ENCODE measurements at regions not wholly inside any gene's neighbourhood (a gene's known extent, or its start where the extent isn't known, plus 50 kb on each side); places are given as distances from the start of the nearest gene placed in this dataset.
A peak's percentile ranks its signal among the peaks of the same experiment; 100 is the strongest.

- 76 to 79% methylated on average over 2 of the region's 2 CpGs for WGBS, 2 donors
- no peak for DNase-seq (ENCODE audit: low spot score in 2 of 2)
- intact Hi-C loops (cut with DNase I; ENCODE audit: low total_unique reads) = no loop called here
- TF ChIP-seq, protein P1, sequence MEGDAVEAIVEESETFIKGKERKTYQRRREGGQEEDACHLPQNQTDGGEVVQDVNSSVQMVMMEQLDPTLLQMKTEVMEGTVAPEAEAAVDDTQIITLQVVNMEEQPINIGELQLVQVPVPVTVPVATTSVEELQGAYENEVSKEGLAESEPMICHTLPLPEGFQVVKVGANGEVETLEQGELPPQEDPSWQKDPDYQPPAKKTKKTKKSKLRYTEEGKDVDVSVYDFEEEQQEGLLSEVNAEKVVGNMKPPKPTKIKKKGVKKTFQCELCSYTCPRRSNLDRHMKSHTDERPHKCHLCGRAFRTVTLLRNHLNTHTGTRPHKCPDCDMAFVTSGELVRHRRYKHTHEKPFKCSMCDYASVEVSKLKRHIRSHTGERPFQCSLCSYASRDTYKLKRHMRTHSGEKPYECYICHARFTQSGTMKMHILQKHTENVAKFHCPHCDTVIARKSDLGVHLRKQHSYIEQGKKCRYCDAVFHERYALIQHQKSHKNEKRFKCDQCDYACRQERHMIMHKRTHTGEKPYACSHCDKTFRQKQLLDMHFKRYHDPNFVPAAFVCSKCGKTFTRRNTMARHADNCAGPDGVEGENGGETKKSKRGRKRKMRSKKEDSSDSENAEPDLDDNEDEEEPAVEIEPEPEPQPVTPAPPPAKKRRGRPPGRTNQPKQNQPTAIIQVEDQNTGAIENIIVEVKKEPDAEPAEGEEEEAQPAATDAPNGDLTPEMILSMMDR (IDR thresholded peaks at IDR 0.05) = no peak
- TF ChIP-seq POLR2A (IDR thresholded peaks at IDR 0.05) = no peak
- no peak overlapping the region for H3K4me3 ChIP-seq (ENCODE audit: low read depth, poor library complexity, severe bottlenecking)
Measured at GRCh38 chr14:87492561-87492960, 500.4 kb downstream of the GALC start.

- TF ChIP-seq, protein P1 (IDR thresholded peaks at IDR 0.05) = no peak
- TF ChIP-seq POLR2A (IDR thresholded peaks at IDR 0.05) = no peak
- 66 to 86% methylated on average over 2 of the region's 2 CpGs for WGBS, 2 donors
- H3K4me3 ChIP-seq (ENCODE audit: low read depth, poor library complexity, severe bottlenecking) = no peak overlapping the region
- intact Hi-C loops (cut with DNase I; ENCODE audit: low total_unique reads) = no loop called here
- no peak for DNase-seq (ENCODE audit: low spot score in 2 of 2)
Measured at GRCh38 chr14:87491816-87492215, 501.2 kb downstream of the GALC start.

DNA sequence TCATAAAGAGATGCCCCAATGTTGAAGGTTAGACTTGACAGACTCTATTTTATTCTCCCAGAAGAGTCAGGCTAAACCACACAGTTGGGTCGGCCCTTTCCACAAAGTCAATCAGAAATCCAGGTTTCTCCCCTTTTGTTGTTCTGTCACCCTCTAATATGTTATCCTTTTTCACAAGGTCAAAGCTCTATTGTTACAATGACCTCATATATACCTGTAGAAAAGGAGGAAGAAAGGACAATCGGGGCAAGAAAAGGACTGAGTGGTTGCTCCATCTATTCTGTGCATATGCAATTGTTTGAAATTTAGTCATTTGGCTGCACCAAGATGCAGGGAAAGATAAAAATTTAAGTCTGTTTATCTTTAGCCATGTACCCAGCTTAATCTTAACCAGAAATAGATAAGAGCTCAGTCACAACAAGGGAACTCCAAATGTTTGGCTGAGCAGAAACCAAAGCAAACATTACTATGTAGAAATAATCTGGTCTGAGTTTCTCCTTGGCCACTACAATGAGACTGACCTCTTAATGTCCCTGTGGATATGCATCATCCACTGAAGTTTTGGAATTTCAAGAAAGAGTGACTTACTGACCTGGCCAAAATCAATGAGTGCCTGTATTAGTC, 503.7 kb downstream of the GALC start:
- intact Hi-C loops (cut with DNase I; ENCODE audit: low total_unique reads) = no loop called here
- DNase-seq (ENCODE audit: low spot score in 2 of 2) = no peak
- no peak for TF ChIP-seq POLR2A (IDR thresholded peaks at IDR 0.05)
- TF ChIP-seq, protein P1 (IDR thresholded peaks at IDR 0.05) = no peak
- no peak overlapping the region for H3K4me3 ChIP-seq (ENCODE audit: low read depth, poor library complexity, severe bottlenecking)
- WGBS, 2 donors = 76 to 86% methylated on average over 2 of the region's 2 CpGs

- no peak for DNase-seq (ENCODE audit: low spot score in 2 of 2)
- intact Hi-C loops (cut with DNase I; ENCODE audit: low total_unique reads) = no loop called here
- peak overlapping the region; percentile 3 for H3K4me3 ChIP-seq (ENCODE audit: low read depth, poor library complexity, severe bottlenecking)
- WGBS, 2 donors = 75 to 83% methylated on average over 8 of the region's 8 CpGs
- no peak for TF ChIP-seq POLR2A (IDR thresholded peaks at IDR 0.05)
- TF ChIP-seq, protein P1 (IDR thresholded peaks at IDR 0.05) = no peak
Measured at GRCh38 chr14:87483271-87484260, 509.4 kb downstream of the GALC start.

DNA sequence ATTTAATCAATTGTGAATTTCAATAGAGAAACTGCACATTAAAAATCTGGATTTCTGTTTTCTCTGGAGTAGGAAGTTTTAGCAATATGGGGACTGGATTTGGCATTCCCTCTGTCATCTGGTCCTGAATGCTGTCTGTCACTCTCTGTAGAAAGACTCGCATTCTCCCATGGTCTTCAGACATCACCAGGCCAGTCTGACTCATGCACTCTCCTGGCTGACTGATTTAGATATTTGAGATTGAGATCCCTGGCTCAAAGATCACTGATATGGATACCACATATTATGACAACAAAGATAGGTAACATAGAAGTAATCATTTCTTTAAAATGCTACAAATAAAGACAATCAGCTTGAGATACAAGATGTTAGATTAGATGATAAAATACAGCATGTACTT, 524.5 kb downstream of the GALC start:
- DNase-seq (ENCODE audit: low spot score in 2 of 2) = no peak
- intact Hi-C loops (cut with DNase I; ENCODE audit: low total_unique reads) = no loop called here
- TF ChIP-seq POLR2A (IDR thresholded peaks at IDR 0.05) = no peak
- TF ChIP-seq, protein P1 (IDR thresholded peaks at IDR 0.05) = no peak
- 77 to 86% methylated on average over 1 of the region's 1 CpG for whole genome bisulfite sequencing, 2 donors
- no peak overlapping the region for H3K4me3 ChIP-seq (ENCODE audit: low read depth, poor library complexity, severe bottlenecking)
